Endodermal cell (in vitro differentiated cells): ENCODE measurements at regions not wholly inside any gene's neighbourhood (a gene's known extent, or its start where the extent isn't known, plus 50 kb on each side); places are given as distances from the start of the nearest gene placed in this dataset.

ENCODE experiments used
- DNase-seq: peaks from one replicate; pipeline ENCODE4 v3.0.0-alpha.2; 2017
- H3K27ac ChIP-seq: 2 replicates; pipeline ENCODE4 v1.5.1; 2013; ENCODE audit warnings: mild to moderate bottlenecking, low read depth, low read length, moderate library complexity
- H3K27me3 ChIP-seq: 2 replicates; pipeline ENCODE4 v1.6.1; 2013; ENCODE audit warnings: mild to moderate bottlenecking, low read length, moderate library complexity; ENCODE audit not compliant: insufficient read depth, control insufficient read depth, poor library complexity, severe bottlenecking
- H3K36me3 ChIP-seq: 2 replicates; pipeline ENCODE4 v1.7.0; 2013; ENCODE audit warnings: mild to moderate bottlenecking, low read length, moderate library complexity; ENCODE audit not compliant: control insufficient read depth, insufficient read depth
- H3K4me1 ChIP-seq: one replicate; pipeline ENCODE4 v1.7.0; 2013; ENCODE audit warnings: low read length; ENCODE audit not compliant: control insufficient read depth, insufficient read depth
- H3K4me3 ChIP-seq: 2 replicates; pipeline ENCODE4 v1.5.1; 2013; ENCODE audit warnings: mild to moderate bottlenecking, low read length, moderate library complexity
- H3K9ac ChIP-seq: 2 replicates; pipeline ENCODE4 v1.6.1; 2013; ENCODE audit warnings: mild to moderate bottlenecking, low read length, moderate library complexity; ENCODE audit not compliant: poor library complexity, severe bottlenecking; ENCODE audit errors: extremely low read depth
- H3K9me3 ChIP-seq: 2 replicates; pipeline ENCODE4 v1.6.1; 2013; ENCODE audit warnings: mild to moderate bottlenecking, low read length, moderate library complexity; ENCODE audit not compliant: control insufficient read depth
- H3K27ac Mint-ChIP-seq: 2 replicates; pipeline ENCODE4 v1.8.0; 2020; ENCODE audit warnings: mixed read lengths
- H3K27me3 Mint-ChIP-seq: 2 replicates; pipeline ENCODE4 v1.8.0; 2021; ENCODE audit warnings: mild to moderate bottlenecking, mixed read lengths; ENCODE audit not compliant: insufficient read depth
- H3K36me3 Mint-ChIP-seq: 2 replicates; pipeline ENCODE4 v1.8.0; 2020; ENCODE audit warnings: low read depth, mixed read lengths
- H3K4me1 Mint-ChIP-seq: 2 replicates; pipeline ENCODE4 v1.8.0; 2020; ENCODE audit warnings: mixed read lengths
- H3K4me3 Mint-ChIP-seq: 2 replicates; pipeline ENCODE4 v1.8.0; 2020; ENCODE audit warnings: mild to moderate bottlenecking, moderate library complexity, mixed read lengths
- H3K9me3 Mint-ChIP-seq: 2 replicates; pipeline ENCODE4 v1.8.0; 2020; ENCODE audit warnings: mild to moderate bottlenecking, mixed read lengths
- WGBS, 2 experiments: methylation state at CpG; one replicate each; pipeline versions ENCODE4 v1.1.5 to v1.1.7; 2013; ENCODE audit warnings: missing lambda C conversion rate in 2 of 2, mixed read lengths in 1 of 2; ENCODE audit not compliant: insufficient coverage in 1 of 2, insufficient read length in 1 of 2; 5-methylcytosine and 5-hydroxymethylcytosine counted together
- TF ChIP-seq, protein P1 (sequence below): fragments of 200-600 bp; sonication (generic); conservative IDR thresholded peaks from 2 replicates; pipeline ENCODE4 v1.5.0; 2021; ENCODE audit warnings: antibody characterized with exemption, mild to moderate bottlenecking

DNA sequence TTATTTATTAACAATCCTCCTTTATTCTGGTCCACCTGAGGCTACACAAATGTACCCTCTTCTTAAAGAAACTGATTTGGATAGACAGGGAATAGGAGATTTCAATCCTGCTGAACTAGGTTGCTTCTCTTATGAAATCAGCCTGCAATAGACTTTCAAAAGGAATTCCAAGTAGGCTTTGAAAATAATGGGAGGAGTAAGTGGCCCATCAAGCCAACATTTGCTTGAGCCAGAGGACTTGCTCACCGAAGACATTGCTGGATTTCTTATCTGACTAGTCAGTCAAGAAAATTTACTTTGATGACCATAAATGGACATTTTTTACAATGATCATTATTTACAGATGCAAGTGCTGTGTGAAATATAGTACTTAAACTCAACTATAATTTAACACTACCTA, 82.8 kb upstream of the RASSF8 start:
- H3K27ac ChIP-seq: no peak overlapping the region
- TF ChIP-seq, protein P1, sequence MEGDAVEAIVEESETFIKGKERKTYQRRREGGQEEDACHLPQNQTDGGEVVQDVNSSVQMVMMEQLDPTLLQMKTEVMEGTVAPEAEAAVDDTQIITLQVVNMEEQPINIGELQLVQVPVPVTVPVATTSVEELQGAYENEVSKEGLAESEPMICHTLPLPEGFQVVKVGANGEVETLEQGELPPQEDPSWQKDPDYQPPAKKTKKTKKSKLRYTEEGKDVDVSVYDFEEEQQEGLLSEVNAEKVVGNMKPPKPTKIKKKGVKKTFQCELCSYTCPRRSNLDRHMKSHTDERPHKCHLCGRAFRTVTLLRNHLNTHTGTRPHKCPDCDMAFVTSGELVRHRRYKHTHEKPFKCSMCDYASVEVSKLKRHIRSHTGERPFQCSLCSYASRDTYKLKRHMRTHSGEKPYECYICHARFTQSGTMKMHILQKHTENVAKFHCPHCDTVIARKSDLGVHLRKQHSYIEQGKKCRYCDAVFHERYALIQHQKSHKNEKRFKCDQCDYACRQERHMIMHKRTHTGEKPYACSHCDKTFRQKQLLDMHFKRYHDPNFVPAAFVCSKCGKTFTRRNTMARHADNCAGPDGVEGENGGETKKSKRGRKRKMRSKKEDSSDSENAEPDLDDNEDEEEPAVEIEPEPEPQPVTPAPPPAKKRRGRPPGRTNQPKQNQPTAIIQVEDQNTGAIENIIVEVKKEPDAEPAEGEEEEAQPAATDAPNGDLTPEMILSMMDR: no peak
- no peaks in the 10 kb centered on the region for H3K36me3 ChIP-seq
- DNase-seq: no peak
- 71 to 85% methylated on average over 1 of the region's 1 CpG for WGBS, 2 experiments
- Mint-ChIP-seq H3K4me3 (no peak overlapping the region), H3K36me3 (peaks cover 1% of the 10 kb centered on the region), H3K4me1 (peaks cover 50% of the 10 kb centered on the region), H3K9me3 (peaks cover 11% of the 10 kb centered on the region), H3K27ac (no peak overlapping the region), H3K27me3 (peaks cover 8% of the 10 kb centered on the region)
- H3K9ac ChIP-seq: no peak overlapping the region
- H3K27me3 ChIP-seq: no peaks in the 10 kb centered on the region
- H3K4me3 ChIP-seq: peak overlapping the region; percentile 20
- no peaks in the 10 kb centered on the region for H3K4me1 ChIP-seq
- H3K9me3 ChIP-seq: peaks cover 16% of the 10 kb centered on the region

DNA sequence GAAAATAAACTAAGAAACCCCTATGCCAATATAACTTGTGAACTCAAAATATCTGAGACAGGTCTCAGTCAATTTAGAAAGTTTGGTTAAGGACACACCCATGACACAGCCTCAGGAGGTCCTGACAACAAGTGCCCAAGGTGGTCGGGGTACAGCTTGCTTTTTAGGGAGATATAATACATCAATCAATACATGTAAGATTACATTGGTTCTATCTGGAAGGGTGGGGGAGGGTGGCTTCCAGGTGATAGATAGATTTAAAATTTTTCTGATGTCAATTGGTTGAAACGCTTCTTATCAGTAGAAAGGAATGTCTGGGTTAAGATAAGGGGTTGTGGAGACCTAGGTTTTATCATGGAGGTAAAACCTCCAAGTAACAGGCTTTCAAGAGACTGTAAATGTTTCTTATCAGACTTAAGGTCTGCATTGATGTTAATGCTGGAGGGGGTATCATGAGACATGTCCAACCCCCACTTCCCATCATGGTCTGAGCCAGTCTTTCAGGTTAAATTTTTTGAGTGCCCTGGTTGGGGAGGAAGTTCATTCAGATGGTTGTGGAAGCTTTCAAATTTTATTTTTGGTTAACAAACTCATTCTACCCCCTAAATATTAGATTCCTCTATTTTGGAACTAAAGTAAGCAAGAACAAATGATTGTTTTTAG, 82.0 kb upstream of the RASSF8 start:
- H3K36me3 ChIP-seq: no peaks in the 10 kb centered on the region
- TF ChIP-seq, protein P1: no peak
- H3K9ac ChIP-seq: no peak overlapping the region
- H3K4me1 Mint-ChIP-seq: peaks cover 50% of the 10 kb centered on the region
- peak; percentile 57 for DNase-seq
- H3K36me3 Mint-ChIP-seq: peaks cover 1% of the 10 kb centered on the region
- peak overlapping the region; percentile 72 for H3K27ac Mint-ChIP-seq
- H3K4me3 Mint-ChIP-seq: no peak overlapping the region
- 6 to 50% methylated on average over 1 of the region's 2 CpGs for whole genome bisulfite sequencing, 2 experiments
- H3K9me3 ChIP-seq: peaks cover 16% of the 10 kb centered on the region
- peaks cover 12% of the 10 kb centered on the region for H3K9me3 Mint-ChIP-seq
- H3K27me3 Mint-ChIP-seq: peaks cover 8% of the 10 kb centered on the region
- H3K4me1 ChIP-seq: no peaks in the 10 kb centered on the region
- peak overlapping the region; percentile 20 for H3K4me3 ChIP-seq
- H3K27me3 ChIP-seq: no peaks in the 10 kb centered on the region
- no peak overlapping the region for H3K27ac ChIP-seq

DNA sequence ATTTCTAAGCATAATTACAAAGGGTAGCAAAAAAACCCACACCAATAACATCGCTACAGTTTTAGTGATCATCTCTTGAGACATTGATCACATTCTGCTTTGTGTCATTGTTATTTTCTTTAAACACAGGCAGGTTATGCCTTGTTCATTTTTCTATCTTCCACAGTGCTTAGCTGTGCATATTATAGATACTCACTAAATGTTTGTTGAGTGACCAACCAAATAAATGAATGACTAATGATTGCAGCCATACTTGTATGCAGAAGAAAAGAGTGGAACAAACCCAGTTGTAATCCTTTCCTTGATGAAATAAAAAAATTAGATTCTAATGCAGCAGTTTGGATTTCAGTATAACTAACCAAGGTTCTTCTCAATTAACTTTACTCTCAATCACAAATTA, 81.0 kb upstream of the RASSF8 start:
- peaks cover 8% of the 10 kb centered on the region for H3K27me3 Mint-ChIP-seq
- H3K27ac ChIP-seq: no peak overlapping the region
- TF ChIP-seq, protein P1: no peak
- no peak overlapping the region for H3K4me3 ChIP-seq
- H3K36me3 Mint-ChIP-seq: peaks cover 8% of the 10 kb centered on the region
- no peak overlapping the region for H3K9ac ChIP-seq
- WGBS, 2 experiments: 90 to 100% methylated on average over 1 of the region's 1 CpG
- no peak overlapping the region for H3K27ac Mint-ChIP-seq
- peaks cover 45% of the 10 kb centered on the region for H3K4me1 Mint-ChIP-seq
- no peak overlapping the region for H3K4me3 Mint-ChIP-seq
- peaks cover 20% of the 10 kb centered on the region for H3K9me3 Mint-ChIP-seq
- H3K27me3 ChIP-seq: no peaks in the 10 kb centered on the region
- DNase-seq: no peak
- H3K9me3 ChIP-seq: peaks cover 25% of the 10 kb centered on the region
- H3K4me1 ChIP-seq: no peaks in the 10 kb centered on the region
- no peaks in the 10 kb centered on the region for H3K36me3 ChIP-seq
